H9 (cell line): ENCODE measurements at regions not wholly inside any gene's neighbourhood (a gene's known extent, or its start where the extent isn't known, plus 50 kb on each side); places are given as distances from the start of the nearest gene placed in this dataset.

Experiments used
- DNase-seq: peaks from one replicate; pipeline ENCODE4 v3.0.0-alpha.2; 2017
- H2AFZ ChIP-seq: one replicate; pipeline ENCODE4 v1.6.1; 2013; ENCODE audit warnings: mild to moderate bottlenecking, low read length, control low read depth, moderate library complexity
- H2AK5ac ChIP-seq: 2 replicates; pipeline ENCODE4 v1.6.1; 2013; ENCODE audit warnings: low read length, control low read depth, mixed read lengths; ENCODE audit not compliant: insufficient read length
- H2BK120ac ChIP-seq: one replicate; pipeline ENCODE4 v1.6.1; 2013; ENCODE audit warnings: low read depth, mild to moderate bottlenecking, low read length, control low read depth, inconsistent platforms; ENCODE audit not compliant: poor library complexity, severe bottlenecking
- H2BK12ac ChIP-seq: 2 replicates; pipeline ENCODE4 v1.6.1; 2013; ENCODE audit warnings: low read length, control low read depth, mixed read lengths, low read depth; ENCODE audit not compliant: insufficient read length
- H2BK15ac ChIP-seq: 2 replicates; pipeline ENCODE4 v1.6.1; 2013; ENCODE audit warnings: low read depth, low read length, control low read depth
- H2BK20ac ChIP-seq: one replicate; pipeline ENCODE4 v1.6.1; 2013; ENCODE audit warnings: low read depth, mild to moderate bottlenecking, low read length, control low read depth, inconsistent platforms; ENCODE audit not compliant: poor library complexity, severe bottlenecking
- H2BK5ac ChIP-seq: 2 replicates; pipeline ENCODE4 v1.6.1; 2013; ENCODE audit warnings: low read length, control low read depth, mixed read lengths; ENCODE audit not compliant: insufficient read length
- H3K14ac ChIP-seq: 2 replicates; pipeline ENCODE4 v1.6.1; 2013; ENCODE audit warnings: low read length, control low read depth; ENCODE audit not compliant: insufficient read depth
- H3K18ac ChIP-seq: 2 replicates; pipeline ENCODE4 v1.6.1; 2013; ENCODE audit warnings: low read depth, mild to moderate bottlenecking, mixed read lengths, low read length, control low read depth; ENCODE audit not compliant: insufficient read length
- H3K23ac ChIP-seq: 2 replicates; pipeline ENCODE4 v1.6.1; 2013; ENCODE audit warnings: low read length, control low read depth, mixed read lengths, low read depth; ENCODE audit not compliant: insufficient read length
- H3K23me2 ChIP-seq: 2 replicates; pipeline ENCODE4 v1.6.1; 2013; ENCODE audit warnings: low read depth, mild to moderate bottlenecking, mixed read lengths, low read length, control low read depth; ENCODE audit not compliant: insufficient read length, poor library complexity, severe bottlenecking
- H3K27ac ChIP-seq: 2 replicates; pipeline ENCODE4 v1.5.1; 2013; ENCODE audit warnings: low read length, control low read depth, mixed read lengths, low read depth; ENCODE audit not compliant: insufficient read length
- H3K27me3 ChIP-seq: 2 replicates; pipeline ENCODE4 v1.6.1; 2013; ENCODE audit warnings: low read length, control low read depth, inconsistent platforms; ENCODE audit not compliant: insufficient read depth
- H3K4ac ChIP-seq: 2 replicates; pipeline ENCODE4 v1.6.1; 2013; ENCODE audit warnings: low read depth, mild to moderate bottlenecking, control low read depth, inconsistent platforms, low read length, moderate library complexity
- H3K4me1 ChIP-seq: 2 replicates; pipeline ENCODE4 v1.6.1; 2013; ENCODE audit warnings: low read length, control low read depth, inconsistent platforms; ENCODE audit not compliant: insufficient read depth
- H3K4me2 ChIP-seq: 2 replicates; pipeline ENCODE4 v1.6.1; 2013; ENCODE audit warnings: low read length, control low read depth, mixed read lengths; ENCODE audit not compliant: insufficient read length, insufficient read depth
- H3K56ac ChIP-seq: 2 replicates; pipeline ENCODE4 v1.6.1; 2013; ENCODE audit warnings: low read depth, mild to moderate bottlenecking, mixed read lengths, low read length, control low read depth; ENCODE audit not compliant: insufficient read length
- H3K79me1 ChIP-seq: 2 replicates; pipeline ENCODE4 v1.6.1; 2013; ENCODE audit warnings: low read depth, mild to moderate bottlenecking, moderate library complexity, low read length, control low read depth, inconsistent platforms; ENCODE audit not compliant: insufficient read depth, poor library complexity, severe bottlenecking
- H3K79me2 ChIP-seq: 2 replicates; pipeline ENCODE4 v1.6.1; 2013; ENCODE audit warnings: low read length, control low read depth, inconsistent platforms; ENCODE audit not compliant: insufficient read depth
- H3K9ac ChIP-seq: 2 replicates; pipeline ENCODE4 v1.6.1; 2013; ENCODE audit warnings: low read length, control low read depth, mixed read lengths; ENCODE audit not compliant: insufficient read length; ENCODE audit errors: extremely low read depth
- H3K9me3 ChIP-seq: one replicate; pipeline ENCODE4 v1.6.1; 2013; ENCODE audit warnings: low read depth, low read length, inconsistent platforms; ENCODE audit not compliant: control insufficient read depth
- H3T11ph ChIP-seq: one replicate; pipeline ENCODE4 v1.6.1; 2013; ENCODE audit warnings: mild to moderate bottlenecking, low read length, control low read depth, inconsistent platforms
- H4K20me1 ChIP-seq: one replicate; pipeline ENCODE4 v1.6.1; 2013; ENCODE audit not compliant: control insufficient read depth, insufficient read length, insufficient read depth
- H4K5ac ChIP-seq: 2 replicates; pipeline ENCODE4 v1.6.1; 2013; ENCODE audit warnings: low read depth, mild to moderate bottlenecking, mixed read lengths, low read length, control low read depth; ENCODE audit not compliant: insufficient read length
- H4K8ac ChIP-seq: replicated peaks from 2 replicates; pipeline ENCODE4 v1.6.1; 2013; ENCODE audit warnings: low read length, control low read depth, mixed read lengths, low read depth; ENCODE audit not compliant: insufficient read length
- H4K91ac ChIP-seq: 2 replicates; pipeline ENCODE4 v1.6.1; 2013; ENCODE audit warnings: low read depth, mild to moderate bottlenecking, moderate library complexity, mixed read lengths, low read length, control low read depth; ENCODE audit not compliant: insufficient read length
- H3K27ac Mint-ChIP-seq, 3 experiments: 2 replicates in 2 of 3; 3 replicates in 1 of 3; pipeline ENCODE4 v1.8.0; 2020 to 2021; ENCODE audit warnings: mixed read lengths in 3 of 3, mild to moderate bottlenecking in 1 of 3, moderate library complexity in 1 of 3
- H3K27me3 Mint-ChIP-seq: 2 replicates; pipeline ENCODE4 v1.8.0; 2021; ENCODE audit warnings: low read depth, mild to moderate bottlenecking, moderate library complexity, mixed read lengths
- H3K36me3 Mint-ChIP-seq, 3 experiments: 2 replicates in 2 of 3; 3 replicates in 1 of 3; pipeline ENCODE4 v1.8.0; 2020 to 2021; ENCODE audit warnings: low read depth in 3 of 3, mixed read lengths in 3 of 3; ENCODE audit not compliant: insufficient read depth in 1 of 3
- H3K4me1 Mint-ChIP-seq, 2 experiments: 2 replicates each; pipeline ENCODE4 v1.8.0; 2020; ENCODE audit warnings: mixed read lengths in 2 of 2
- H3K4me3 Mint-ChIP-seq, 2 experiments: 2 replicates in 1 of 2; 3 replicates in 1 of 2; pipeline ENCODE4 v1.8.0; 2020 to 2021; ENCODE audit warnings: mild to moderate bottlenecking in 2 of 2, mixed read lengths in 2 of 2, moderate library complexity in 1 of 2
- H3K9me3 Mint-ChIP-seq, 2 experiments: 2 replicates in 1 of 2; 3 replicates in 1 of 2; pipeline ENCODE4 v1.8.0; 2020; ENCODE audit warnings: mild to moderate bottlenecking in 2 of 2, mixed read lengths in 2 of 2, moderate library complexity in 1 of 2
- CTCF ChIP-seq: fragments of 200-600 bp; sonication (generic); conservative IDR thresholded peaks from 3 replicates; pipeline ENCODE4 v1.8.0; 2021; ENCODE audit warnings: antibody characterized with exemption, mild to moderate bottlenecking
- WGBS: extraction: QIAGEN DNeasy Blood & Tissue Kit; methylation state at CpG from one replicate; pipeline ENCODE4 v1.1.7; 2013; ENCODE audit warnings: missing lambda C conversion rate, low lambda C conversion rate, mixed read lengths; ENCODE audit not compliant: insufficient read length; ENCODE audit errors: extremely low coverage; 5-methylcytosine and 5-hydroxymethylcytosine counted together

DNA sequence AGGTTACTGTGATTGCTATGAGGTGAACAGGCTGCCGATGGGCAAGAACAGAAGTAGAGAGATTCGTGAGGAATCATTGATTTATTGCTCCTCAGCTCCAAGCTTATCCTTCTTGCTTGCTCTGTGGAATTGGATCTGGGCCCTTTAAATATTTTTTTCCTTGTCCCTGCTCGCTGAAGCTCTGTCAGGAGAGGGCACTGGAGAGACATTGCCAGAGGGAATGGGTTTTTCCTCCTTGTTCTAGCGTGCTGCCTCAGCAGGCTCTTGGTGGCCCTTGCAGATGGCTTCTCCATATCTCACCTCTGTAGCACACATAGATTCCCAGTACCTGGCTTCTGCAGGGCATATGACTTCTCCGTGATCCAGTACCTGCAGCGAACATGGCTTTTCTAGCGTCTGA is 67.4 kb downstream of the CNGA2 start:
- H3K4me1 ChIP-seq: no peaks in the 10 kb centered on the region
- no peak overlapping the region for H3K4me2 ChIP-seq
- H4K91ac ChIP-seq: no peak overlapping the region
- H2BK120ac ChIP-seq: no peak overlapping the region
- no peak overlapping the region for H3K9ac ChIP-seq
- no peak overlapping the region for H3K18ac ChIP-seq
- no peaks in the 10 kb centered on the region for H3K79me2 ChIP-seq
- H2BK5ac ChIP-seq: no peak overlapping the region
- H3K4me1 Mint-ChIP-seq: peaks cover 11 to 12% of the 10 kb centered on the region in 2 experiments; a peak in 3 of 4 replicates
- H3K9me3 Mint-ChIP-seq: peaks cover 70 to 80% of the 10 kb centered on the region in 2 experiments
- H2BK12ac ChIP-seq: no peak overlapping the region
- no peak overlapping the region for H3K27ac ChIP-seq
- H3K27me3 Mint-ChIP-seq: peaks cover 3% of the 10 kb centered on the region
- H3K4me3 Mint-ChIP-seq: no peak overlapping the region
- H3K23me2 ChIP-seq: no peaks in the 10 kb centered on the region
- peaks cover 62% of the 10 kb centered on the region for H3K9me3 ChIP-seq
- no peak overlapping the region for H4K8ac ChIP-seq
- H2AFZ ChIP-seq: no peak overlapping the region
- no peak overlapping the region for H2BK20ac ChIP-seq
- H3K36me3 Mint-ChIP-seq: peaks cover 13 to 15% (median 14%) of the 10 kb centered on the region in 3 experiments; a peak in 6 of 7 replicates
- no peak overlapping the region for H3K56ac ChIP-seq
- H3T11ph ChIP-seq: no peak overlapping the region
- no peak overlapping the region for H3K14ac ChIP-seq
- TF ChIP-seq CTCF: peak; percentile 36; the same call in 2 of the 3 replicates
- no peak for DNase-seq
- no peak overlapping the region for H2AK5ac ChIP-seq
- H4K20me1 ChIP-seq: no peaks in the 10 kb centered on the region
- H3K79me1 ChIP-seq: no peaks in the 10 kb centered on the region
- no peak overlapping the region for H3K23ac ChIP-seq
- no peak overlapping the region for H3K4ac ChIP-seq
- no peak overlapping the region for H3K27ac Mint-ChIP-seq
- WGBS: no CpG with 5 or more reads among the region's 7 CpGs
- H2BK15ac ChIP-seq: no peak overlapping the region
- H3K27me3 ChIP-seq: no peaks in the 10 kb centered on the region
- H4K5ac ChIP-seq: no peak overlapping the region
